Lower lobe of right lung (tissue), 2 donors: ENCODE measurements at regions not wholly inside any gene's neighbourhood (a gene's known extent, or its start where the extent isn't known, plus 50 kb on each side); places are given as distances from the start of the nearest gene placed in this dataset.
"Not testable (repeated sequence)": the region's sequence is repeated elsewhere in the genome, so short reads cannot be mapped to it uniquely, and the experiment has no call there.

Source experiments
- ATAC-seq, 2 donors: fragments of 200-7000 bp; cut with Tn5 transposase; one replicate each; pipeline ENCODE4 v1.9.1; 2020 to 2022; ENCODE audit warnings: mild to moderate bottlenecking in 2 of 2, moderate library complexity in 2 of 2
- DNase-seq: peaks from one replicate; pipeline ENCODE4 v3.0.0-alpha.2; 2020
- H3K27ac ChIP-seq: fragments of 200-600 bp; one replicate; pipeline ENCODE4 v1.8.0; 2022
- H3K27me3 ChIP-seq: fragments of 200-600 bp; one replicate; pipeline ENCODE4 v1.8.0; 2022; ENCODE audit warnings: low read depth
- H3K36me3 ChIP-seq: fragments of 200-600 bp; one replicate; pipeline ENCODE4 v1.8.0; 2022; ENCODE audit warnings: mild to moderate bottlenecking
- H3K4me1 ChIP-seq: fragments of 200-600 bp; one replicate; pipeline ENCODE4 v1.8.0; 2022
- H3K4me3 ChIP-seq: fragments of 200-600 bp; one replicate; pipeline ENCODE4 v1.8.0; 2022; ENCODE audit warnings: mild to moderate bottlenecking
- H3K9me3 ChIP-seq: fragments of 200-600 bp; one replicate; pipeline ENCODE4 v1.8.0; 2022
- intact Hi-C: fragments of 100-400 bp; cut with DNase I; formaldehyde crosslinking; loops from one replicate; pipeline ENCODE4 v1.11.0; 2022
- TF ChIP-seq, protein P1 (sequence below): fragments of 200-600 bp; IDR thresholded peaks from one replicate; pipeline ENCODE4 v1.8.0; 2022; ENCODE audit warnings: antibody characterized with exemption, mild to moderate bottlenecking
- donor health status: DM: no; HTN: yes; CAD: no; lungs with severe emphysema.

DNA sequence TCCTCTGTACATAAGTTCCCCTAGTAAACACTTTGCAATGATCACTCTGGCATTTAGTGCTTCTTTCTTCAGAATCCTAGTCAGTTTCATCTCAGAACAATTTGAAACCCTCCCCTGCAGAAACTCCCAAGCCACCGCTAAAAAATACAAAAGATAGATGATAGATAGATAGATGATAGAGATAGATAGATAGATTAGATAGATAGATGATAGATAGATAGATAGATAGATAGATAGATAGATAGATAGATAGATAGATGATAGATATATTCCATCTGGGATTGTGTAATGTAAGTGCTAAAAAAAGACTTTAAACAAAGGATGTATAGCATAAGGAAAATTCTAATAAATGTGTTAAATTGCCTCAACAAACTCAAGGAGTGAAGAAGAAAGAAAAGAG is 212.6 kb upstream of the POGK start:
- intact Hi-C loops: no loop called here

DNA sequence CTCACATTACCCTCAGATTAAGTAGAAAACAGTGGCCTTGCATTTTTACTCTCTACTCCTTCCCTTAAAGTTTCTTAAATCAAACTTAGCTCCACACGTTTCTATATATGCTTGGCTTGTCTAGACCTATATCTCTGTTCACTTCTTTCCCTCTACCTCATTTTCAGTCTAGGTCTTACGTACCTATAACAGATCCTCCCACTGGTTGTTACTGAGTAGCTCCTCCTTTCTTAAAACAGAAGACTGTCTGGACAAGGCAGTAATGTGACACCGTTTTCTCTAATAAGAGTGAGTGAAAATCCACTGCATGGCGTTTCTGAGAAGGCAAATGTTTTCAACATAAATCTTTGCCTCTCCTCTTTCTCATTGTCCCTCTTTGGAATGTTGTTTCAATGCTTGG is 211.7 kb upstream of the POGK start:
- intact Hi-C loops: no loop called here
- ATAC-seq (no peak), DNase-seq (no peak)
- no peaks in the 10 kb centered on the region for H3K4me1 ChIP-seq
- no peaks in the 10 kb centered on the region for H3K27me3 ChIP-seq
- no peaks in the 10 kb centered on the region for H3K9me3 ChIP-seq
- no peak overlapping the region for H3K27ac ChIP-seq
- no peak overlapping the region for H3K4me3 ChIP-seq
- H3K36me3 ChIP-seq: no peaks in the 10 kb centered on the region
- TF ChIP-seq, protein P1, sequence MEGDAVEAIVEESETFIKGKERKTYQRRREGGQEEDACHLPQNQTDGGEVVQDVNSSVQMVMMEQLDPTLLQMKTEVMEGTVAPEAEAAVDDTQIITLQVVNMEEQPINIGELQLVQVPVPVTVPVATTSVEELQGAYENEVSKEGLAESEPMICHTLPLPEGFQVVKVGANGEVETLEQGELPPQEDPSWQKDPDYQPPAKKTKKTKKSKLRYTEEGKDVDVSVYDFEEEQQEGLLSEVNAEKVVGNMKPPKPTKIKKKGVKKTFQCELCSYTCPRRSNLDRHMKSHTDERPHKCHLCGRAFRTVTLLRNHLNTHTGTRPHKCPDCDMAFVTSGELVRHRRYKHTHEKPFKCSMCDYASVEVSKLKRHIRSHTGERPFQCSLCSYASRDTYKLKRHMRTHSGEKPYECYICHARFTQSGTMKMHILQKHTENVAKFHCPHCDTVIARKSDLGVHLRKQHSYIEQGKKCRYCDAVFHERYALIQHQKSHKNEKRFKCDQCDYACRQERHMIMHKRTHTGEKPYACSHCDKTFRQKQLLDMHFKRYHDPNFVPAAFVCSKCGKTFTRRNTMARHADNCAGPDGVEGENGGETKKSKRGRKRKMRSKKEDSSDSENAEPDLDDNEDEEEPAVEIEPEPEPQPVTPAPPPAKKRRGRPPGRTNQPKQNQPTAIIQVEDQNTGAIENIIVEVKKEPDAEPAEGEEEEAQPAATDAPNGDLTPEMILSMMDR: no peak

More for the DNA sequence above, 212.6 kb upstream of the POGK start:
- Histone ChIP-seq H3K27ac (no peak overlapping the region), H3K4me1 (no peaks in the 10 kb centered on the region), H3K27me3 (no peaks in the 10 kb centered on the region), H3K4me3 (no peak overlapping the region), H3K36me3 (no peaks in the 10 kb centered on the region), H3K9me3 (no peaks in the 10 kb centered on the region)
- TF ChIP-seq, protein P1: no peak
- ATAC-seq (no peak), DNase-seq (no peak)

DNA sequence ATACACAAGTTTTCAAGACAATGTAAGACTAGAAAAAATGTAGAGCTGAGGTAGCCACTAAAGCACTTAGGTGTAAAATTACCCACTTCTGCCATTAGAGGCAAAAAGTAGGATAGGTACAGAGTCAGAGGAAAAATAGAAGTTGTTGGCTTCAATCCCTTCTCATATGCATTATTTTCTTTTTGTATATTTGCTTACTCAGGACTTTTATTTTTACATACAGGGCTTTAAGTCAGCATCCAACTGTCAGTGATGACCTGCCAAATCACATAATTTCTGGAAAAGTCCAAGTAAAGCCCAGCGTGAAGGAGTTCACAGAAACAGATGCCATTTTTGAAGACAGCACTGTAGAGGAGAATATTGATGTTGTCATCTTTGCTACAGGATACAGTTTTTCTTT is 211.0 kb upstream of the POGK start:
- intact Hi-C loops: no loop called here
- Histone ChIP-seq H3K27me3 (no peaks in the 10 kb centered on the region), H3K4me1 (no peaks in the 10 kb centered on the region), H3K9me3 (no peaks in the 10 kb centered on the region), H3K36me3 (no peaks in the 10 kb centered on the region), H3K4me3 (no peak overlapping the region), H3K27ac (no peak overlapping the region)
- TF ChIP-seq, protein P1: no peak
- no peak for ATAC-seq
- no peak for DNase-seq

DNA sequence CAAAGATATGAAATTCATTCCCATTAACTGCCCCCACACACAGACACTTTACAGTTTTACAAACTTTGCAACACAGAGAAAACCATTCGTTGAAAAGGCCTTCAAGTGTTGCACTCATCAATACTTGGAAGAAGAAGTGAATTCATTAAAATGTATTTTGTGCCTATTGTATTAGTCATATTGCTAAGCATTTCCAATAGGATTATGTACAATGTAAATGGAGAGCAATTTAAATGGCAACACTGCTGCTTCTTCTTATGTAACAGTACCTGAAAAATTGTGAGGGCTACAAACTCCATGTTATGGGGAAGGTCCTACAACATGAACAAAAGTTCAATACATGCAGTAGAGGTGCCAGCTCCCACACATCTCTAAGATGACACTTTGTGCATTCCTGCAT is 209.3 kb upstream of the POGK start:
- Histone ChIP-seq H3K9me3 (no peaks in the 10 kb centered on the region), H3K4me1 (no peaks in the 10 kb centered on the region), H3K36me3 (no peaks in the 10 kb centered on the region), H3K4me3 (no peak overlapping the region), H3K27me3 (no peaks in the 10 kb centered on the region), H3K27ac (no peak overlapping the region)
- DNase-seq (no peak), ATAC-seq (no peak)
- TF ChIP-seq, protein P1: no peak
- intact Hi-C loops: no loop called here

DNA sequence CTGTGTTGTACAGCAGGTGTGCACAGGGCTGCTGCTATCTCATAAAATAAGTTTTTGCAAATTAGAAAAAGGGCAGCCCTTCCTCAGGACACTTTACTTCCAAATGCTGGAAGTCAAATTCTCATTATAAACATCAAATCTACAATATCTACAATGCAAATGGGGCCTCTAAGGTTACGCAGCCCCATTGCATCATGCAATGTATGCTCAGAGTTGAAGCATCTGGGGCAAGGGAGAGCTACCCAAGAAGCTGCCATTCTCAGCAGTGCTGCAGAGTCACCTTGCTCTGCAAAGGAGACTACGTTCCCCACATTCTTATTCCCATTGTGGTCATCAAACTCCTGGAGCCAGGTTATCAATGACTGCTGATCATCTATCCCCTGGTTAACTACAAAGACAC is 208.9 kb upstream of the POGK start:
- TF ChIP-seq, protein P1: no peak
- no peak for ATAC-seq
- DNase-seq: no peak
- no peak overlapping the region for H3K27ac ChIP-seq
- no peak overlapping the region for H3K4me3 ChIP-seq
- H3K27me3 ChIP-seq: no peaks in the 10 kb centered on the region
- intact Hi-C loops: no loop called here
- no peaks in the 10 kb centered on the region for H3K9me3 ChIP-seq
- no peaks in the 10 kb centered on the region for H3K36me3 ChIP-seq
- no peaks in the 10 kb centered on the region for H3K4me1 ChIP-seq

DNA sequence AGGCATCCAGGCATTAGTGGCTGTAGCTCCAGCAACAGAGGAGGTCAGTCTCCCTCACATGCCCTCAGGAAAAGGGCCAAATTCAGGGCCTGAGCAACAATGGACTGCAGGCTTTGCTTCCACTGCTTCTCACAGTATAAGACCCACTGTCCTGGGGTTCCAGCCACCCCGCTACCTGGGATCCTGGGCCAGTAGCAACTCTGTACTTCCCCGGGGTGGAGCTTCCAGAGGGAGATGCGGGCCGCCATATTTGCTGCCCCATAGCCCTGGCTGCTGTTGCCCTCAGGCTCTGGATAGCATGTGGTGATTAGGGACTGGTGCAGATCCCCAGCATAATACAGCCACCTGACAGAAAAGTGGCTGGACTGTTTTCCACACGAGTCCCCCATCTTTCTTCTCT is 201.1 kb upstream of the POGK start:
- no peak for DNase-seq
- H3K27me3 ChIP-seq: no peaks in the 10 kb centered on the region
- H3K4me3 ChIP-seq: no peak overlapping the region
- no peak for ATAC-seq
- no peaks in the 10 kb centered on the region for H3K9me3 ChIP-seq
- no peaks in the 10 kb centered on the region for H3K4me1 ChIP-seq
- TF ChIP-seq, protein P1: no peak
- no peaks in the 10 kb centered on the region for H3K36me3 ChIP-seq
- no peak overlapping the region for H3K27ac ChIP-seq
- intact Hi-C loops: no loop called here

DNA sequence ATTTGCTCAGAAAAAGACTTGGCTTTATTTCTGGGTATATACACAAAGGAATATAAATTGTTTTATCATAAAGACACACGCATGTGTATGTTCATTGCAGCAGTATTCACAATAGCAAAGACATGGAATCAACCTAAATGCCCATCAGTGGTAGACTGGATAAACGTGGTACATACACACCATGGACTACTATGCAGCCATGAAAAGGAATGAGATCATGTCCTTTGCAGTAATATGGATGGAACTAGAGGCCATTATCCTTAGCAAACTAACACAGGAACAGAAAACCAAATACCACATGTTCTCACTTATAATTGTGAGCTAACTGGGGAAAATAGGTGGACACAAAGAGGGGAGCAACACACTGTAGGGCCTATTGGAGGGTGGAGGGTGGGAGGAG is 182.0 kb upstream of the POGK start:
- H3K4me1 ChIP-seq, H3K9me3 ChIP-seq, H3K27me3 ChIP-seq, DNase-seq, H3K27ac ChIP-seq, ATAC-seq, H3K36me3 ChIP-seq, intact Hi-C loops, H3K4me3 ChIP-seq: not testable (repeated sequence)

DNA sequence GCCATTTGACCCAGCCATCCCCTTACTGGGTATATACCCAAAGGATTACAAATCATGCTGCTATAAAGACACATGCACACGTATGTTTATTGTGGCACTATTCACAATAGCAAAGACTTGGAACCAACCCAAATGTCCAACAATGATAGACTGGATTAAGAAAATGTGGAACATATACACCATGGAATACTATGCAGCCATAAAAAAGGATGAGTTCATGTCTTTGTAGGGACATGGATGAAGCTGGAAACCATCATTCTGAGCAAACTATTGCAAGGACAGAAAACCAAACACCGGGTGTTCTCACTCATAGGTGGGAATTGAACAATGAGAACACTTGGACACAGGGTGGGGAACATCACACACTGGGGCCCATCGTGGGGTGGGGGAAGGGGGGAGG is 172.5 kb upstream of the POGK start:
- H3K4me1 ChIP-seq, H3K36me3 ChIP-seq, H3K4me3 ChIP-seq, DNase-seq, intact Hi-C loops, H3K27me3 ChIP-seq, H3K9me3 ChIP-seq, H3K27ac ChIP-seq, ATAC-seq: not testable (repeated sequence)

DNA sequence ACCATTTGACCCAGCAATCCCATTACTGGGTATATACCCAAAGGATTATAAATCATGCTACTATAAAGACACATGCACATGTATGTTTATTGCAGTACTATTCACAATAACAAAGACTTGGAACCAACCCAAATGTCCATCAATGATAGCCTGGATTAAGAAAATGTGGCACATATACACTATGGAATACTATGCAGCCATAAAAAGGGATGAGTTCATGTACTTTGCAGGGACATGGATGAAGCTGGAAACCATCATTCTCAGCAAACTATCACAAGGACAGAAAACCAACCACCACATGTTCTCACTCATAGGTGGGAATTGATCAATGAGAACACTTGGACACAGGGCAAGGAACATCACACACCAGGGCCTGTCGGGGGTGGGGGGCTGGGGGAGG is 171.7 kb upstream of the POGK start:
- DNase-seq, H3K9me3 ChIP-seq, H3K4me3 ChIP-seq, H3K27me3 ChIP-seq, H3K27ac ChIP-seq, H3K36me3 ChIP-seq, ATAC-seq, intact Hi-C loops, H3K4me1 ChIP-seq: not testable (repeated sequence)
